Chondrocyte (in vitro differentiated cells): ENCODE measurements at regions not wholly inside any gene's neighbourhood (a gene's known extent, or its start where the extent isn't known, plus 50 kb on each side); places are given as distances from the start of the nearest gene placed in this dataset.

Experiments used
- DNase-seq: peaks from one replicate; pipeline ENCODE4 v3.0.0; 2021; ENCODE audit warnings: mixed read lengths, low spot score
- H3K27ac Mint-ChIP-seq: one replicate; pipeline ENCODE4 v1.8.0; 2021; ENCODE audit warnings: mild to moderate bottlenecking, moderate library complexity, mixed read lengths; ENCODE audit not compliant: unreplicated experiment
- H3K27me3 Mint-ChIP-seq: 2 replicates; pipeline ENCODE4 v1.8.0; 2021; ENCODE audit warnings: low read depth, mixed read lengths
- H3K36me3 Mint-ChIP-seq: 2 replicates; pipeline ENCODE4 v1.8.0; 2021; ENCODE audit warnings: low read depth, mixed read lengths
- H3K4me1 Mint-ChIP-seq: 2 replicates; pipeline ENCODE4 v1.8.0; 2021; ENCODE audit warnings: low read depth, mild to moderate bottlenecking, mixed read lengths
- H3K4me3 Mint-ChIP-seq: one replicate; pipeline ENCODE4 v1.8.0; 2021; ENCODE audit warnings: mild to moderate bottlenecking, moderate library complexity, mixed read lengths; ENCODE audit not compliant: unreplicated experiment
- H3K9me3 Mint-ChIP-seq: 2 replicates; pipeline ENCODE4 v1.8.0; 2021; ENCODE audit warnings: low read depth, mixed read lengths
- CTCF ChIP-seq: fragments of 200-600 bp; sonication (generic); IDR thresholded peaks from 2 replicates; pipeline ENCODE4 v1.5.0; 2021; ENCODE audit warnings: antibody characterized with exemption, mild to moderate bottlenecking, moderate library complexity

- TF ChIP-seq CTCF = no peak
- no peaks in the 10 kb centered on the region for H3K9me3 Mint-ChIP-seq
- H3K4me3 Mint-ChIP-seq = no peak overlapping the region
- peaks cover 64% of the 10 kb centered on the region for H3K27me3 Mint-ChIP-seq
- peaks cover 2% of the 10 kb centered on the region for H3K36me3 Mint-ChIP-seq
- peaks cover 14% of the 10 kb centered on the region for H3K4me1 Mint-ChIP-seq
- no peak overlapping the region for H3K27ac Mint-ChIP-seq
- no peak for DNase-seq
Observed at GRCh38 chr4:3654036-3654807, 112.0 kb upstream of the ADRA2C start.

GRCh38 chr4:3652586-3652985 is 113.6 kb upstream of the ADRA2C start:
- H3K36me3 Mint-ChIP-seq = peaks cover 2% of the 10 kb centered on the region
- no peak overlapping the region for H3K27ac Mint-ChIP-seq
- H3K9me3 Mint-ChIP-seq = no peaks in the 10 kb centered on the region
- no peak for DNase-seq
- no peak for TF ChIP-seq CTCF
- no peak overlapping the region for H3K4me3 Mint-ChIP-seq
- H3K27me3 Mint-ChIP-seq = peaks cover 59% of the 10 kb centered on the region
- peaks cover 1% of the 10 kb centered on the region for H3K4me1 Mint-ChIP-seq

GRCh38 chr4:3651267-3651845 is 114.8 kb upstream of the ADRA2C start:
- H3K27me3 Mint-ChIP-seq = peaks cover 50% of the 10 kb centered on the region

GRCh38 chr4:3649491-3649890 is 116.7 kb upstream of the ADRA2C start:
- H3K9me3 Mint-ChIP-seq = no peaks in the 10 kb centered on the region

More at GRCh38 chr4:3651267-3651845, 114.8 kb upstream of the ADRA2C start:
- no peak for TF ChIP-seq CTCF
- DNase-seq = no peak
- Mint-ChIP-seq H3K9me3 (no peaks in the 10 kb centered on the region), H3K36me3 (peaks cover 2% of the 10 kb centered on the region), H3K27ac (no peak overlapping the region), H3K4me1 (no peaks in the 10 kb centered on the region), H3K4me3 (no peak overlapping the region)

GRCh38 chr4:3648731-3649130 is 116.5 kb upstream of the LRPAP1 start:
- no peak for TF ChIP-seq CTCF
- Mint-ChIP-seq H3K36me3 (peaks cover under 1% of the 10 kb centered on the region), H3K27ac (no peak overlapping the region), H3K27me3 (peaks cover 38% of the 10 kb centered on the region), H3K4me1 (peaks cover 12% of the 10 kb centered on the region), H3K9me3 (no peaks in the 10 kb centered on the region), H3K4me3 (no peak overlapping the region)
- DNase-seq = no peak

More at GRCh38 chr4:3649491-3649890, 116.7 kb upstream of the ADRA2C start:
- TF ChIP-seq CTCF = no peak
- Mint-ChIP-seq H3K4me3 (no peak overlapping the region), H3K27ac (no peak overlapping the region), H3K36me3 (peaks cover 2% of the 10 kb centered on the region), H3K27me3 (peaks cover 38% of the 10 kb centered on the region), H3K4me1 (peaks cover 11% of the 10 kb centered on the region)
- DNase-seq = no peak
